HG03175 (cell line): ENCODE measurements at regions not wholly inside any gene's neighbourhood (a gene's known extent, or its start where the extent isn't known, plus 50 kb on each side); places are given as distances from the start of the nearest gene placed in this dataset.
A peak's percentile ranks its signal among the peaks of the same experiment; 100 is the strongest.
"Not testable (repeated sequence)": the region's sequence is repeated elsewhere in the genome, so short reads cannot be mapped to it uniquely, and the experiment has no call there.

Experiments
- ATAC-seq: cut with Tn5 transposase; IDR thresholded peaks from one replicate; pipeline ENCODE4 v1.9.1; 2021; ENCODE audit warnings: mild to moderate bottlenecking, moderate library complexity; ENCODE audit not compliant: unreplicated experiment

- no peak for ATAC-seq
Observed at GRCh38 chr10:9158675-9159074, 1104.2 kb downstream of the GATA3 start.

DNA sequence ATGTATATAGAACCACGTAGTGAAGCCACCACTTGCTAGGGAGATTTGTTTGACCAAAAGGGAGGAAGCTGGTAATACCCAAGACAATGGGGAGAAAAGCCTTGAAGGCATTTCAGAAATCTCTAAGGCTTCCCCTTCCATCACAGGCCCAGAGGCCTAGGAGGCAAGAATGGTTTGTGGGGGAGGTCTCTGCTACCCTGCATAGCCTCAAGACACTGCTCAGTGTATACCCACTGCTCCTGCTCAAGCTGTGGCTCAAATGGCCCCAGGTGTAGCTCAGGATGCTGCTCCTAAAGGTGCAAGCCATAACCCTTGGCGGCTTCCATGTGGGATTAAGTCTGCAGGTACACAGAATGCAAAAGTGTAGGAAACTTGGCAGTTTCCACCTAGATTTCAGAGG is 1105.8 kb downstream of the GATA3 start:
- ATAC-seq, result no peak

DNA sequence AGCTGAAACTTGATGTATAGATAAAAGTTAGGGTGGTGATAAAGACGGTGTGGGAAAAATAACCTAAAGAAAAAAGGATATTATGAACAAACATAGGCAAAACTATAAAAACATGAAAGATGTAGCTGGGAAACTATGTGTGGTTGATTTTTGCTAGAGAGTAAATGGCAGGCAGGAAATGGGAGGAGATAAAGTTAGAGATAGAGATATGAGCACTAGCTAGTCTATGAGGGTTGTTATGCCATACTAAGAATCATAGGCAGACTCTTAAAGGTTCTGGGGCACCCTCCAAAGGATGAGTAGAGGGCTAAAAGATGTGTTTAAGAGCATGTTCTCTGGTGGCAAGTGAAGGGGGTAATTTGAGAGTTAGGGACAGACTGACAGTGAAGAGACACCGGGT is 1109.2 kb downstream of the GATA3 start:
- ATAC-seq, result no peak

GRCh38 chr10:9166770-9167169 is 1112.3 kb downstream of the GATA3 start:
- ATAC-seq, result no peak

DNA sequence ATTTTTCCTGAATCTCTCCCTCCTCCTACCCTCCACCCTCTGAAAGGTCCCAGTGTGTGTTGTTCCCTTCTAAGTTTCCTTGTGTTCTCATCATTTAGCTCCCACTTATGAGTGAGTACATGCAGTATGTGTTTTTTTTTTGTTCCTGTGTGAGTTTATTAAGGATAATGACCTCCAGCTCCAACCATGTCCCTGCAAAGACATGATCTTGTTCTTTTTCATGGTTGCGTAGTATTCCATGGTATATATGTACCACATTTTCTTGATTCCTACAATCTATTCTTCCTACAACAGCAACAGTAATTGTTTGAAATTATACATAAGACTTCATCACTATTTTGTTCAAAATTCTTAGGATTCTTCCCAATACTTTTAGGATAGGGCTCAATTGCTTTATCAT is 1117.8 kb downstream of the GATA3 start:
- ATAC-seq, result no peak

DNA sequence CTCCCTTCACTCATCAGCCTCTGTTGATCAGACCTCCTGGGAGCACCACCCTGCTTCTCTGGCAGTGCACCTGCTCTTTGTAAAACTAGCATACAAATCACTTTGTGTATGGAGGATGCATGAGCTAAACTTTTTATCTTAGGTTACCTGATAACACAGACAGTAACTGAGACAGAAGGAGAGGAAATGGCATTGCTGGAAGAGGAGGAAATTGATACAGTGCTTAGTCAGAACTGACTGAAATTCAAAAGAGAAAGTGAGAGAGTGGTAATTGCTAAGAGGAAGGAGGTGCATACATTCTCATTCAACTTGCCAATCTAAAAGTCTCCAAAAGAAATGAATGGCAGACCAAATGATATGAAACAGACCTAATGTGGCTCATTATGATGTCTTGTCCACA is 1120.7 kb downstream of the GATA3 start:
- peak; percentile 68 for ATAC-seq

DNA sequence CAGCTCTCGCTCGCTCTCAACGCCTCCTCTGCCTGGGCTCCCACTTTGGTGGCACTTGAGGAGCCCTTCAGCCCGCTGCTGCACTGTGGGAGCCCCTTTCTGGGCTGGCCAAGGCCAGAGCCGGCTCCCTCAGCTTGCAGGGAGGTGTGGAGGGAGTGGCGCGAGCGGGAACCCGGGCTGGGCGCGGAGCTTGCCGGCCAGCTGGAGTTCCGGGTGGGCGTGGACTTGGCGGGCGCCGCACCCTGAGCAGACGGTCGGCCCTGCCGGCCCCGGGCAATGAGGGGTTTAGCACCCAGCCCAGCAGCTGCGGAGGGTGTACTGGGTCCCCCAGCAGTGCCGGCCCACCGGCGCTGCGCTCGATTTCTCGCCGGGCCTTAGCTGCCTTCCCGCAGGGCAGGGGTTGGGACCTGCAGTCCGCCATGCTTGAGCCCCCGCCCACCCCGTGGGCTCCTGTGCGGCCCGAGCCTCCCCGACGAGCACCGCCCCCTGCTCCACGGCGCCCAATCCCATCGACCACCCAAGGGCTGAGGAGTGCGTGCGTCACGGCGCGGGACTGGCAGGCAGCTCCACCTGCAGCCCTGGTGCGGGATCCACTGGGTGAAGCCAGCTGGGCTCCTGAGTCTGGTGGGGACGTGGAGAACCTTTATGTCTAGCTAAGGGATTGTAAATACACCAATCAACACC is 1128.9 kb downstream of the GATA3 start:
- ATAC-seq, result not testable (repeated sequence)

GRCh38 chr10:9188022-9188810 is 1133.7 kb downstream of the GATA3 start:
- ATAC-seq, result no peak

- ATAC-seq, result no peak
Observed at GRCh38 chr10:9189448-9189847, 1135.0 kb downstream of the GATA3 start.

DNA sequence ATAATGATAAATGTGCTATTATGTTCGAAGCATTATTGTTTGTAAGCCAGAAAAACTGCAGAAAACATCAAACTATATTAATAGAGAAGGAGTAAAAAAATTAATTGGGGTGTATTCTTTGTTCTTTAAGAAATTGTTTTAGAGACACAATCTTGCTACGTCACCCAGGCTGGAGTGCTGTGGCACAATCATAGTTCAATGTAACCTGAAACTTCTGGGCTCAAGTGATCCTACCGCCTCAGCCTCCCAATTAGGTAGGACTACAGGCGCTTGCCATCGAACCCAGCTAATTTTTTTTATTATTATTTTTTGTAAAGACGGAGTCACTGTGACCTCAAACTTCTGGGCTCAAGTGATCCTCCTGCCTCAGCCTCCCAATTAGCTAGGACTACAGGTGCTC is 1138.6 kb downstream of the GATA3 start:
- no peak for ATAC-seq

GRCh38 chr10:9195385-9195784 is 1140.9 kb downstream of the GATA3 start:
- no peak for ATAC-seq

DNA sequence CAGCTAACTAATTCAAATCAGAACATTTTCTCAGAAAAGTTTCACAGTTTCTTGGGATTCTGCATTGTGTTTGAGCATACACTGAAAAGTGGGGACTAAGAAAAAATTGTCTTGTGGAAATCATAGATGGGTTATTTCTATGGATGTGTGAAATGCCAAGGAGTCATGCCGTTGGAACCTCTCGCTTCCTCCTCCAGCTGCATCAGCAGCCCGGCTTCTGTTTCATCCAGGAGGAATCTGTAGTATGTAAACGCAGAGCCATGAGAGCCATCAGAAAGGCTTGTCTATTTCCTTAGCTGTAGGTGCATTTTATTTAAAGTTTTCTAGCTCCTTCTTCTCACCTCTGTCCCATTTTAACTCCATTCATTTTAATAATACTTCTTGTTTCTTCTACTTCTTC is 1144.1 kb downstream of the GATA3 start:
- ATAC-seq, result no peak

GRCh38 chr10:9205558-9205957 is 1151.1 kb downstream of the GATA3 start:
- ATAC-seq, result no peak

GRCh38 chr10:9209105-9209798 is 1154.8 kb downstream of the GATA3 start:
- ATAC-seq, result peak; percentile 90

GRCh38 chr10:9211228-9211627 is 1156.7 kb downstream of the GATA3 start:
- no peak for ATAC-seq

GRCh38 chr10:9214618-9215017 is 1160.1 kb downstream of the GATA3 start:
- ATAC-seq, result no peak

DNA sequence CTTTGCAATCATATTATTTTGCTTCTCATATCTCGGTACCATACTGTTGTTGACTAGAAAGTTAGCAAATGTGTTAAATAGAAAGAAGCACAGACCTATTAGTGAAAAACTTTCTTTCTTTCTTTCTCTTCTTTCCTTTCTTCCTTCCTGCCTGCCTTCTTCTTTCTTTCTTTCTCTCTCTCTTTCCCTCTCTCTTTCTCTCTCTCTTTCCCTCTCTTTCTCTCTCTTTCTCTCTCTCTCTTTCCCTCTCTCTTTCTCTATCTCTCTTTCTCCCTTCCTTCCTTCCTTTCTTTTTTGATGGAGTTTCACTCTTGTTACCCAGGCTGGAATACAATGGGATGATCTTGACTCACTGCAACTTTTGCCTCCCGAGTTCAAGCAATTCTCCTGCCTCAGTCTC is 1160.6 kb downstream of the GATA3 start:
- ATAC-seq, result no peak

- no peak for ATAC-seq
Observed at GRCh38 chr10:9219860-9220259, 1165.4 kb downstream of the GATA3 start.

DNA sequence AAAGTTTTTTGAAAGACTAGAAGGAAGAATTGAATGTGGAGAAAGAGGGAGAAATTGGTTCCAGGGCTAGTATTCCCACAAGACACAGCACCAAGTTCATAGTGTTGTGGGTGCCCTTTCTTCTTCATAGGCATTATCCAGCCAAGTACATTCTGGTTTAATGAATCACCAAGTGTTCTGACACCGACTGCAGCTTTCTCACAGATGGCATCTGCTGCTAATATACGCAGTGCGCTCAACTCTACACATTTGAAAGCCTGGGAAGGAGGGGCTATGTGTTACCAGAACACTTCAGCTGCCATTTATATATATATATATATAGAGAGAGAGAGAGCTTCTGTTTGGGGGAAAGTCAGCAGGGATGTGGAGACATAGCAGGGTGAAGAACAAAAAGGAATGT is 1168.4 kb downstream of the GATA3 start:
- no peak for ATAC-seq

DNA sequence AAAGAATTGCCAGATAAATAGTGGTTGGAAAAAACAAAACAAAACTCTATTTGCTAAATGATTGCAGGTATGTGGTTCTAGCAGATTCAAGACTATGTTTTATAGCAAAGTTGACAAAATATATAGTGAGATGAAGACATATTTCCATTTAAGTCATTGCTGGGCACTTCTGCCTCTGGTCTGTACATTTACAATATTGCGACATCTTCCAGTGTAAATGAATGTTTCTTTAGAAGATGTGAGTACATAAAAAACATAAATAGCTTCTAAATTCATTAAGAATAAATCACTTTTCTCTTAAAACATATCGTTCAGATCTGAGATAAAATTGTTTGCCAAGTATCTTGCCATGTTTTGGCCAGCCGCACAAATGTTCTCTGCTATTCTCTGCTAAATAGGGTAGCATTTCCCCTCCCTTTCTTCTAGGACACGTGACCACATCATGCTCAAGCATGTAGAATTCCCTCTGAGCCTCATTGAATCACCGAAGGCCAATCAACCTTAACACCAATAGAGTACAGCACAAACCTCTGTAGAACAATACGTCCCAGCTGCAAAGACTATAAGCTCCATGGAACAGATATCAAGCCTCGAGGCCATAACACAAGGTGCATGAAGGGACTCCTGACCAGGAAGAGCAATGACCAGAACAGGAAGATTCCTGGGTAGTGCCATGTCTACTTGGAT is 1173.3 kb downstream of the GATA3 start:
- no peak for ATAC-seq

GRCh38 chr10:9228771-9229170 is 1174.3 kb downstream of the GATA3 start:
- no peak for ATAC-seq
